Activated CD4-positive, alpha-beta T cell treated with anti-CD3 and anti-CD28 coated beads, Interleukin-2, amount 10 ng/mL, durations not matched to agents 24 days and 14 days (primary cell): ENCODE measurements at regions not wholly inside any gene's neighbourhood (a gene's known extent, or its start where the extent isn't known, plus 50 kb on each side); places are given as distances from the start of the nearest gene placed in this dataset.

Source experiments
- DNase-seq: peaks from one replicate; pipeline ENCODE4 v3.0.0; 2022
- H3K27ac Mint-ChIP-seq: one replicate; pipeline ENCODE4 v1.8.0; 2022; ENCODE audit warnings: mild to moderate bottlenecking, mixed read lengths
- H3K27me3 Mint-ChIP-seq: one replicate; pipeline ENCODE4 v1.8.0; 2022; ENCODE audit warnings: mixed read lengths
- H3K36me3 Mint-ChIP-seq: one replicate; pipeline ENCODE4 v1.8.0; 2022; ENCODE audit warnings: low read depth, mild to moderate bottlenecking, mixed read lengths
- H3K4me1 Mint-ChIP-seq: one replicate; pipeline ENCODE4 v1.8.0; 2021; ENCODE audit warnings: mixed read lengths
- H3K4me3 Mint-ChIP-seq: one replicate; pipeline ENCODE4 v1.8.0; 2022; ENCODE audit warnings: mild to moderate bottlenecking, moderate library complexity, mixed read lengths
- H3K9me3 Mint-ChIP-seq: one replicate; pipeline ENCODE4 v1.8.0; 2021; ENCODE audit warnings: mixed read lengths
- intact Hi-C: fragments of 100-400 bp; cut with micrococcal nuclease; formaldehyde crosslinking; loops from one replicate; pipeline ENCODE4 v1.15.1; 2023

DNA sequence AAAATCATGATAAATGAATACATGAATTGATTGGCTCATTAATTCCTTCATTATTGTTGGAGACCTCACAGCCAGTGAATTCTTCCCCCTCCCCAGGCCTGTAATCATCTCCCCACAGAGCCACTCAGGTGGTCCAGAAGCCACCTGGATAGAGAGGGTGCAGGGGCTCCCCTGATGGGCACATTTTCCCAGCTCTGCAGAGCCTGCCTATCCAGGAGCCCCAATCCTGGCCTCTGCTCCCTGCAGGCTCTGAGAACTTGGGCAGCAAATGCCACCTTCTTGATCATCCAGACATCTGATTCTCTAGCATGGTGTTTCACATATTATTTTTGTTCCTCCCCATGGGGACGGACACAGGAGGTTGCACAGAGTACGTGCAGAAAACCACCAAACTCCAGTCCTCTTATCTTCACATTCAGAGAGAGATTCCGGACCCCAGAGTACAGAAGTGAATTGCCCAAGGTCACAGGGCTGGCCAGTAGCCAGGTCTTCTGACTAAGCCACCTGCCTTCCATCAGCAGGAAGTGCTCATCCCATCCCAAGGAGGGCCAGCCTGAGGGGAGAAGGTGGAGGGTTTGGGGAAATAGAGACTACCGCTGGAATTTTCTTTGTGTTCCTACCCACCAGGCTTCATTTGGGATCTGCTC is 348.0 kb downstream of the BUD13 start:
- intact Hi-C loops = no loop called here
- no peaks in the 10 kb centered on the region for H3K36me3 Mint-ChIP-seq
- peaks cover 2% of the 10 kb centered on the region for H3K27me3 Mint-ChIP-seq
- DNase-seq = no peak
- no peaks in the 10 kb centered on the region for H3K9me3 Mint-ChIP-seq
- H3K27ac Mint-ChIP-seq = no peak overlapping the region
- no peak overlapping the region for H3K4me3 Mint-ChIP-seq
- no peaks in the 10 kb centered on the region for H3K4me1 Mint-ChIP-seq

DNA sequence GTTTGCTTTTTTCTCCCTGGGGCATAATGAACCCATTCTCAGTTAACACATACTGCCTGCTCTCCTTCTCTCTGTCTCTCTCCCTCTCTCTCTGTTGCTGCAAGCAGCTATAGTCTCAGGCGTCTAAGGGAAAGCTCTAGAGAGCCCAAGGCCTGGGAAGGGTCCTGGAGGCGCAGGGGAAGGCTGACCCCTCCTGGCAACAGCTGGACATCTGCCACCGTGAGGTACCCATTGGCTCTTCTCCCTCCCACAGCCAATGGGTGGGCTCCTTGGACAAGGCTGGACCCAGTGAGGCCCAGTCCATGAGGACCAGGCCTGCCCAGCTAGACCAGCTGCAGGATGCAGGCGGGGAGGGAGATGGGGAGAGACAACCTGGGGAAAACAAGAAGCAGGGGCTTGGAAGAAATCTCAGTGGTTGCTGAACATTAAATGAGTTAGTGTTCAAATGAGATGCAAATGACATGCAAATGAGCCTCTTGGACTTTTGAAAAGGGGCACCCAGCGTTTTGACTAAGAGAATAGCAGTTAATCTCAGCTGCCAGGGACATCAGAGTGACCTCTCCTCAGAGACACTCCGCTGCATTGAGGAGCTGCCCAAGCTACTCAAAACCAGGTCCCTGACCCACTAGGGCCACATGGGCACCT is 349.7 kb downstream of the BUD13 start:
- Mint-ChIP-seq H3K36me3 (no peaks in the 10 kb centered on the region), H3K9me3 (no peaks in the 10 kb centered on the region), H3K4me3 (no peak overlapping the region), H3K27me3 (no peaks in the 10 kb centered on the region), H3K4me1 (no peaks in the 10 kb centered on the region), H3K27ac (no peak overlapping the region)
- intact Hi-C loops = no loop called here
- no peak for DNase-seq

DNA sequence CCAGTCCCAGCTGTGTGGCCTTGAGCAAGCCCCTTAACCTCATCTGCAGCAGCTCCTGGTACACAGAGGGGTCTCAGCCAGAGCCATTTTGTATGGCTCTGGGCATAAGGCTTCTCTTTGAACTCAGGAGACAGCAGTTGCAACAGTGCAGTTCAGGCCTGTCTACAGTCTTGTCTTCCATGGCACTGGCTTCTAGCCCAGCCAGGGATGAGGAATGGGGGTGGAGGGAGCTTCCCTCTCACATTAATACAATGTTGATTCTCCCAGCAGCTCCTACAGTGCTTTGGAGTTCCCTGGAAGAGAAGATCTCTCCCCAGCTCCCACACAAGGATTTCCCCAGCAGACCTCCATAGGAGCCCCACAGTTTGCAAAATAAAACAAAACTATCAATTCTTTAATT is 350.2 kb downstream of the BUD13 start:
- intact Hi-C loops = no loop called here
- H3K4me3 Mint-ChIP-seq = no peak overlapping the region
- no peaks in the 10 kb centered on the region for H3K4me1 Mint-ChIP-seq
- no peak overlapping the region for H3K27ac Mint-ChIP-seq
- H3K27me3 Mint-ChIP-seq = no peaks in the 10 kb centered on the region
- no peak for DNase-seq
- no peaks in the 10 kb centered on the region for H3K9me3 Mint-ChIP-seq
- no peaks in the 10 kb centered on the region for H3K36me3 Mint-ChIP-seq

DNA sequence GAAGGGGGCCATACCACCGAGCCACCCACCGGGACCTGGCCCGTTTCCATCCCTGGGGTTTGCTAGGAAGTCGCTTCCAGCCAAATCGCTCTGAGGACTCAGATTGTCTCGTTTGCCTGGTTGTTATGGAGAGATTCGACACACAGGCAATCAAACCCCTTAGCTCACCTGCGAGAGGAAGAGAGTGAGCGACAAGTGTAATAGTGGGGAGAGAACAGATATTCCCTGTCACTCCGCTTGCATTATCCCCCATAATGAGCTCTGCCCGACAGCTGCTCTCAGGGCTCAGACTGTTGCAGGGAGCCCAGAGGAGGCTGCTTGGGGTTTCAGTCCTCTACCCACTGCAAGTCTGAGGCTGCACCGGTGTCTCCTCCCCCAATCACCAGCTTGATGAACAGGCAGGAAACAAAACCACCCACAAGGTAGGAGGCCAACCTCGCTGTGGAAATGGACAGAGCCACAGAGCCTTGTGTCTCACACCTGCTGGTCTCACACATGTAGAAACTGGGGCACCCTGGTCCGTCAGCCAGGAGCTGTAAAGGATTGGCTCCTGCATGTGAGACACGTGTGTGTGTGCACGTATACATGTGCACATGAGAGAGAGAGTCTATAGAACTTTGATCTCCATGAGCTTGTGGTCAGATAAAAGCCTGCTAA is 351.1 kb downstream of the BUD13 start:
- no peak overlapping the region for H3K4me3 Mint-ChIP-seq
- no peak overlapping the region for H3K27ac Mint-ChIP-seq
- DNase-seq = no peak
- intact Hi-C loops = no loop called here
- H3K9me3 Mint-ChIP-seq = no peaks in the 10 kb centered on the region
- H3K27me3 Mint-ChIP-seq = no peaks in the 10 kb centered on the region
- no peaks in the 10 kb centered on the region for H3K36me3 Mint-ChIP-seq
- no peaks in the 10 kb centered on the region for H3K4me1 Mint-ChIP-seq

DNA sequence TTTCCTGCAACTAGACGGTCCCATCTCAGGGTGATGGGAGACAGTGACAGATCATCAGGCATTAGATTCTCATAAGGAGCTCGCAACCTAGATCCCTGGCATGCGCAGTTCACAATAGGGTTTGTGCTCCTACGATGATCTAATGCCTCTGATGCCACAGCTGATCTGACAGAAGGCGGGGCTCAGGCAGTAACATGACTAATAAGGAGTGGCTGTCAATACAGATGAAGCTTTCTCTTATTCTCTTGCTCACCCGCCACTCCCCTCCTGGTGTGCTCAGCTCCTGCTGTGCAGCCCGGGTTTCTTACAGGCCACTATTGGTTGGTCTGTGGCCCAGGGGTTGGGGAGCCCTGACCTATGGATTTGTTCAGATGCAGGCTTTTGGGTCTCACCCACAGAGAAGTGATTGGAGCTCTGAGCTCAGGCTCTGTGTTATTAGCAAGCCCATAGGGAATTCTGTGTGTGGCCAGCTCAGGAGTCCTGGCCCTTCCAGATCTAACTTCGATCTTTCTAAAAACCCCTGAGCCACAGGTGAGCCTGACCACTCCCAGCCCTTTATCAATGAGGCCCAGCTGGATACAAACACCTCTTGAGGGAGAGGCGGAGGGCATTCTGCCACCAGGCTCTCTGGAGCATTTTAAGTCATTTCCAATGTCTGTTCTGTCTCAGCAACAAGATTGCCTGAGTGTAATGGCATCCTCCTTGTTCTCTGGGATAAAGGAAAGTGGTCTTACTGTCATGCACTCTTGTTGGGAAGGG is 351.8 kb downstream of the BUD13 start:
- intact Hi-C loops = no loop called here
- H3K36me3 Mint-ChIP-seq = no peaks in the 10 kb centered on the region
- no peaks in the 10 kb centered on the region for H3K27me3 Mint-ChIP-seq
- no peak overlapping the region for H3K4me3 Mint-ChIP-seq
- no peaks in the 10 kb centered on the region for H3K9me3 Mint-ChIP-seq
- no peak overlapping the region for H3K27ac Mint-ChIP-seq
- no peak for DNase-seq
- no peaks in the 10 kb centered on the region for H3K4me1 Mint-ChIP-seq

DNA sequence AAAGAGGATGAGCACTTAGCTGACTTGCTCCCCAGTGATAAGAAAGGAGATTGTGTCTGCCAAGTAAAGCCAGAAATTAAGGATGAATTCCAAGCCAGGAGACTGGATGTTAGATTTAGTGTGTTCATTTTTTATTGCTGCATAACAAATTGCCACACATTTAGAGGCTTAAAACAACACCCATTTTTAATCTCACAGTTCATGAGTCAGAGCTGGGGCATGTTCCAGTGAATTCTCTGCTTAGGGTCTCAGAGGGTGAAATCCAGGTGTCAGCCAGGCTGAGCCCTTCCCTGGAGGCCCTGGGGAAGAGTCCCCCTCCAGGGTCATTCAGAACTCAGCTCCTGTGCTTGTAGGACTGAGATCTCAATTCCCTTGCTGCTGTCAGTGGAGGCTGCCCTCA is 352.8 kb downstream of the BUD13 start:
- intact Hi-C loops = no loop called here
- Mint-ChIP-seq H3K4me3 (no peak overlapping the region), H3K27ac (no peak overlapping the region), H3K9me3 (no peaks in the 10 kb centered on the region), H3K27me3 (no peaks in the 10 kb centered on the region), H3K36me3 (no peaks in the 10 kb centered on the region), H3K4me1 (no peaks in the 10 kb centered on the region)
- DNase-seq = no peak

DNA sequence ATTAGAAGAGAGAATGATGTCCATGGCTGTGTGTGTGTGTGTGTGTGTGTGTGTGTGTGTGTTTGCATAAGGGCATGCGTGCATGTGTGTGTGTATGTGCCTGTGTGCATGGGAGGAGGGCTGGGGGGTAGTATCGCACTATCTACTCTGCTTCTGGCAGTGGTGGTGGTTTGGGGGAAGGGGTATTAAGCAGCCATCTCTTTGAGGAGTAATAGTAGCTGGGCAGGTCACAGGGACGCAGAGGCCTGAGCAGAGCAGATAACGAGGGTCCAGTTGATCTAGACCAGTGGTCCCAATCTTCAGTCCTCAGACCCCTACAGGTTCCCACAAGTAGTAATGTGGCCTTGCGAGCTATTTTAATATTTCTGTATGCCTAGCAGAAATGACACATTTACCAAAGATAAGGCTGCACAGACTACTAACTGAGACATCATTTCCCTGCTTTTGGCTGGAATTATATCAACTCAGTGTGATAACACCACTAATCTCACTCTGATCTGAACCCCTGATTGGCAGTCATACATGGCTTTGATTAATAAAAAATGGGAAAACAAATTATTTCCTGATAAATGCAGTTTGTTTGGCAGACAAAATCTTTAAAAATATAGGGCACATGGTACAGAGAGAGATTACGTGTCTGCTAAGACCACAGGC is 354.3 kb downstream of the BUD13 start:
- intact Hi-C loops = no loop called here
- Mint-ChIP-seq H3K36me3 (no peaks in the 10 kb centered on the region), H3K27me3 (no peaks in the 10 kb centered on the region)

DNA sequence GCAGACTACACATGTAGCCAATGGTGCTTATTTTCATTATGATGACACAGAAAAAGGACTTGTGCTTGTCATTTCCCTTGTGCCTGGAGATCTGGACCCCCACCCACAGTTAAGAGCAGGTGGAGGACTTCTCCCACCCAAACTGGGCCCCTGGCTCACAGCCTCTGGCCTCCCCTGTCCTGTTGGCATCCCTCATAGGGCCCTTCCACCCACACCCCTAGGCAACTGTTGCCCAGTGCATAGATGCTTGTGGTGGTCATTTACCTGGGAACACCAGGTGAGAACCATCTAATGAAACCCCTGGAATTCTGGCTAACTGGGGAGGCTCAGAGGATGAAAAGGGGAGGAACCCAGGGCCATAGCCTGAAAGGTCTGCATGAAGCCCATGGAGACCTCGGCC is 355.9 kb downstream of the BUD13 start:
- Mint-ChIP-seq H3K27ac (no peak overlapping the region), H3K9me3 (no peaks in the 10 kb centered on the region), H3K4me3 (no peak overlapping the region), H3K36me3 (no peaks in the 10 kb centered on the region), H3K27me3 (no peaks in the 10 kb centered on the region), H3K4me1 (no peaks in the 10 kb centered on the region)
- no peak for DNase-seq
- intact Hi-C loops = no loop called here

More for the DNA sequence above, 354.3 kb downstream of the BUD13 start:
- no peaks in the 10 kb centered on the region for H3K4me1 Mint-ChIP-seq
- H3K27ac Mint-ChIP-seq = no peak overlapping the region
- H3K4me3 Mint-ChIP-seq = no peak overlapping the region
- no peak for DNase-seq
- no peaks in the 10 kb centered on the region for H3K9me3 Mint-ChIP-seq

DNA sequence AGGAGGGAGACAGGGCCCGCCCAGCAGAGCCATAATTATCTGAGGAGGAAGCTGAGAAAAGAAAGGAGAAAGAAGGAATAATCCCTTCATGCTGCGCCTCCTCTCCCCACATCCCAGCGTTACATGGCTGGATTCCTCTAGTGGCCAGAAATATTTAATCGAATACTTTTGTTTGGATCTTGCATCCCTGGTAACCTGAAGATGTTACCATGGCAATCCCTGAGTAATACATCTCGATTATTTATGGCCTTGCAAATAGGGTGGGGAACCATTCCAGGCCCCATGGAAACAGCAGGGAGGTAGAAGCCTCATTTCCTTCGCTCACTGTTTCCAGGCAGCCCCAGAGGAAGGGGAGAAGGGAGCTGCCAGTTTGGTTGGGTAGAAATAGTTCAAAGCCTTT is 357.7 kb downstream of the BUD13 start:
- intact Hi-C loops = no loop called here
- H3K4me3 Mint-ChIP-seq = no peak overlapping the region
- no peak overlapping the region for H3K27ac Mint-ChIP-seq
- DNase-seq = no peak
- H3K27me3 Mint-ChIP-seq = no peaks in the 10 kb centered on the region
- H3K9me3 Mint-ChIP-seq = no peaks in the 10 kb centered on the region
- no peaks in the 10 kb centered on the region for H3K36me3 Mint-ChIP-seq
- no peaks in the 10 kb centered on the region for H3K4me1 Mint-ChIP-seq

DNA sequence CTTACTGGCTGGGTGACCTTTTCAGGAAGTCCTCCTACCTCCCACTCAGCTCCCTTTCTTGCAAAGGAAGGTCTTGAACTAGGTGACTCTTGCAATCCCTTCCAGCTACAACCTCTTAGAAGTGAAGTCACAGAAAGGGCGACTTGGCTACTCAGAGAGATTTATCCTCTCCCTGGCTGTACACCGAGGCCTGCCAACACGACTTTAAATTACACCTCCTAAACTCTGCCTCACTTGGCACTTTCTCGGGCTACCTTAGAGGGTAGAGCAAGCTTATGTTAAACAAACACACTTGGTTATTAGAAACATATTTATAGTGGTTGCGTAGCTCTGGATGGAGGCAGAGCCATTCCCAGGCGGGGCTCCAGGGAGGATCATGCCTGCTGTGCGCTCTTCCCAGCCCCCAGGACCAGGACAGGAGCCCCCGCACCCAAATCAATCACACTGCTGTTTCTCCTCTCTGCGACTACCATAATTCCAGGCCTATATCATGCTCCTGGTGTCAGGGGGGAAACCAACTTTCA is 358.4 kb downstream of the BUD13 start:
- no peak overlapping the region for H3K4me3 Mint-ChIP-seq
- H3K27ac Mint-ChIP-seq = no peak overlapping the region
- H3K36me3 Mint-ChIP-seq = no peaks in the 10 kb centered on the region
- H3K9me3 Mint-ChIP-seq = no peaks in the 10 kb centered on the region
- H3K27me3 Mint-ChIP-seq = no peaks in the 10 kb centered on the region
- H3K4me1 Mint-ChIP-seq = no peaks in the 10 kb centered on the region
- DNase-seq = no peak
- intact Hi-C loops = no loop called here

DNA sequence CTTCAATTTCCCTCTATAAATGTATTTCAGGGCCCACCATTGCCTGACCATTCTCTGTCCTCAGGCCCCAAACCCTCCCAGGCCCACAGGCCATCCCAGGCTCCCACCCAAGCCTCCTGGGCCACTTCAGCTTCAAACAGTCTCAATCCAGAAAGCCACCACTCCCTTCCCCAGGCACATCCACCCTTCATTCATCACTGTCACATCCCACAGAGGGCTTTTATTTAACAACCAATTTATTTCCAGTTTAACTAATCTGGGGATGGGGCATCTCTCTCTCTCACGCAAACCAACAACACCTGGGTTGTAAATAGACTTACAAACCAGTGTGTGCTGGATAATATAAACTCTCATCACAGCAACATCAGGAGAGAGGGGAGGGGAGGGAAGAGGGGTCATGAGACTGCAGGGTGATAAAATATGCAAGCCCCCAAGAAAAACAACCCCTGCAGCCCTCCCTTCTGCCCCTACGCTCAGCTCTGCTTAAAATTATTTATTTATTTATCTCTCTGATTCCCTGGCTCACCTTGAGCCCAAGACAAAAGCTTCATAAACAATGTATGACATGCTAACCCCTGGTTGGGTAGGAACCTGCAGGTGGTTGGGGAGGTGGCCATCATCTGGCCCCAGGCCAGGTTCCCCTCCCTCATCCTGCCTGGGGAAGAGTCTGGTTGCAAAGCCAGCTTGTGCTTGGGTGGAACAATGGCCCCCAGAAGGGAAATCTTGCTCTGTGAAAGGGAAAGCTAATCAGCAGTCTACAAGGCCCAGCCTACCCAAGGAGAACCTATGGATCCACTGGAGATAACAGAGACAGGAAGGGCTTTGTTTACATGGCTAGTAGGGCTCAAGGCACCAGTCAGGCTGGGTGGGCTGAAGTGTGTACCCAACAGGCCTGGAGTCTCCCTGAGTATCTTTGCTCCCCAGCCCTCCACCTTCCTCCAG is 359.2 kb downstream of the BUD13 start:
- no peak overlapping the region for H3K4me3 Mint-ChIP-seq
- H3K27me3 Mint-ChIP-seq = no peaks in the 10 kb centered on the region
- no peaks in the 10 kb centered on the region for H3K4me1 Mint-ChIP-seq
- DNase-seq = no peak
- H3K36me3 Mint-ChIP-seq = no peaks in the 10 kb centered on the region
- intact Hi-C loops = no loop called here
- H3K27ac Mint-ChIP-seq = no peak overlapping the region
- H3K9me3 Mint-ChIP-seq = no peaks in the 10 kb centered on the region

DNA sequence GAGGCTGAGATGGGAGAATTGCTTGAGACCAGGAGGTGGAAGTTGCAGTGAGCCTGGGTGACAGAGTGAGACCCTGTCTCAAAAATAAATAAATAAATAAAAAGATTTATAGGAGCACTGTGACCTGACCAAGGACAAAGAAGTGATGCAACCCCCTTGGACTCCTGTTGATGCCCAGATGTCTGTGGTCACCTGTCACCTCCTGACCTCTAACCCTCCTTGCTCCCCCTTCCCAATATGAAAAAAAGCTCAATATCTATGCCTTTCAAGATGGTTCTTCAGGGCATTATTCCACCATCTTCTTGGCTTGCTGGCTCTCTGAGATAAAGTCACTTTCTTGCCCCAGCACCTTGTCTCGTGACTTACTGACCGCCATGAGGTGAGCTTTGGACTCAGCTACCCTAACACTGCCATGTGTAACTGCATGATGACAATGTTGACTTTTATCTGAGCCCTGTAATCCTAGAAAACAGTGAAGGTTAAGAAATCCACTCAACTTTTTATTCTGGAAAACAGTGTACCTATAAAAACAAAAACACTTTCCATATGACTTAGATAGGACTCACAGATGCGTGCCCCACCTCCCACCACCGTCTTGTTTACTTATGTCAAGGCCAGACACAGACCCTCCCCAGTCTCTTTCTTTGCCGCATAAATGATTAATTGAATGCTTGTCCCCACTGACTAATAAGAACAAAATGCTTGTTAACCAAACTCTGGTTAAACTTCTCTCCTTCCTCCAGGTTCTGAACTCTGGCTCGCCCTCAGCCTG is 360.5 kb downstream of the BUD13 start:
- Mint-ChIP-seq H3K27me3 (no peaks in the 10 kb centered on the region), H3K27ac (no peak overlapping the region), H3K9me3 (no peaks in the 10 kb centered on the region), H3K4me1 (no peaks in the 10 kb centered on the region), H3K4me3 (no peak overlapping the region), H3K36me3 (no peaks in the 10 kb centered on the region)
- DNase-seq = no peak
- intact Hi-C loops = no loop called here
